ENCODE measurements at regions not wholly inside any gene's neighbourhood (a gene's known extent, or its start where the extent isn't known, plus 50 kb on each side); places are given as distances from the start of the nearest gene placed in this dataset.

GRCh38 chr6:168822376-168822775 lies 381.4 kb downstream of the SMOC2 start:
- H3K4me2 ChIP-seq, result no peak overlapping the region
- no peak for FAIRE-seq
- no peak for DNase-seq (ENCODE audit: low read depth in 1 of 2, low spot score in 1 of 2)
- ATAC-seq, result no peak
- no peak overlapping the region for H3K27ac ChIP-seq
- no peaks in the 10 kb centered on the region for H3K9me3 ChIP-seq
- WGBS (ENCODE audit: missing lambda C conversion rate), result 30% methylated on average over 3 of the region's 9 CpGs
- no peaks in the 10 kb centered on the region for H3K4me1 ChIP-seq
- H3K4me3 ChIP-seq, result no peak overlapping the region
- CTCF ChIA-PET, result no interaction called here
- no peak for TF ChIP-seq RCOR1 (IDR thresholded peaks at IDR 0.05; ENCODE audit: low read depth, low read length)
- TF ChIP-seq TP53 (CRISPR knock-in tag; IDR thresholded peaks at IDR 0.05), result no peak
- TF ChIP-seq RAD21 (conservative IDR thresholded peaks at IDR 0.05 in 1 of 2, IDR thresholded peaks at IDR 0.05 in 1 of 2), result no peak
- TF ChIP-seq FOXS1 (CRISPR knock-in tag; IDR thresholded peaks at IDR 0.05), result no peak
- TF ChIP-seq MAFK (IDR thresholded peaks at IDR 0.05; ENCODE audit: partially characterized antibody), result no peak
- no peak for TF ChIP-seq POLR2A (IDR thresholded peaks at IDR 0.05; ENCODE audit: low read length)
- TF ChIP-seq EHF (CRISPR knock-in tag; IDR thresholded peaks at IDR 0.05), result no peak
- TF ChIP-seq RARB (CRISPR knock-in tag; IDR thresholded peaks at IDR 0.05), result no peak
- TF ChIP-seq HOXB5 (CRISPR knock-in tag; IDR thresholded peaks at IDR 0.05), result no peak
- TF ChIP-seq ATOH8 (CRISPR knock-in tag; IDR thresholded peaks at IDR 0.05; ENCODE audit: low read depth), result no peak
- TF ChIP-seq HDAC2 (IDR thresholded peaks at IDR 0.05), result no peak
- no peak for TF ChIP-seq FOSL2 (IDR thresholded peaks at IDR 0.05)
- no peak for TF ChIP-seq FOSL2 (CRISPR knock-in tag; IDR thresholded peaks at IDR 0.05)
- no peak for TF ChIP-seq MAZ (IDR thresholded peaks at IDR 0.05; ENCODE audit: borderline replicate concordance, low read depth, low read length)
- POLR2A ChIA-PET, result no interaction called here

GRCh38 chr6:168819546-168819945 lies 378.6 kb downstream of the SMOC2 start:
- Histone ChIP-seq H3K9me3 (0 out of 3 replicates have a peak, but pooled peaks cover 5% of the 10 kb centered on the region), H3K27ac (no peak overlapping the region), H3K4me3 (no peak overlapping the region), H3K4me1 (no peaks in the 10 kb centered on the region), H3K4me2 (no peak overlapping the region)
- ChIA-PET CTCF (interaction anchor here (0.7 kb wide), 1 partner anchor 59 kb away, joined by 3 read pairs; no protein-coding TSS in a partner anchor), POLR2A (no interaction called here)
- FAIRE-seq, result no peak
- 29% methylated on average over 8 of the region's 8 CpGs for WGBS (ENCODE audit: missing lambda C conversion rate)
- TF ChIP-seq NFE2L2 (conservative IDR thresholded peaks at IDR 0.05; ENCODE audit: low read length), result no peak
- TF ChIP-seq KDM1A (IDR thresholded peaks at IDR 0.05; ENCODE audit: low read depth), result no peak
- no peak for TF ChIP-seq TFCP2L1 (CRISPR knock-in tag; IDR thresholded peaks at IDR 0.05)
- TF ChIP-seq RAD21 (conservative IDR thresholded peaks at IDR 0.05 in 1 of 2, IDR thresholded peaks at IDR 0.05 in 1 of 2), result no peak
- no peak for TF ChIP-seq HMGXB4 (CRISPR knock-in tag; IDR thresholded peaks at IDR 0.05; ENCODE audit: borderline replicate concordance)
- no peak for TF ChIP-seq ZC3H11A (IDR thresholded peaks at IDR 0.05)
- no peak for TF ChIP-seq HOXB5 (CRISPR knock-in tag; IDR thresholded peaks at IDR 0.05)
- TF ChIP-seq ELK1 (IDR thresholded peaks at IDR 0.05; ENCODE audit: low read depth, low read length), result no peak
- TF ChIP-seq, protein P1, sequence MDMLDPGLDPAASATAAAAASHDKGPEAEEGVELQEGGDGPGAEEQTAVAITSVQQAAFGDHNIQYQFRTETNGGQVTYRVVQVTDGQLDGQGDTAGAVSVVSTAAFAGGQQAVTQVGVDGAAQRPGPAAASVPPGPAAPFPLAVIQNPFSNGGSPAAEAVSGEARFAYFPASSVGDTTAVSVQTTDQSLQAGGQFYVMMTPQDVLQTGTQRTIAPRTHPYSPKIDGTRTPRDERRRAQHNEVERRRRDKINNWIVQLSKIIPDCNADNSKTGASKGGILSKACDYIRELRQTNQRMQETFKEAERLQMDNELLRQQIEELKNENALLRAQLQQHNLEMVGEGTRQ (IDR thresholded peaks at IDR 0.05), result no peak
- no peak for TF ChIP-seq CHD4 (IDR thresholded peaks at IDR 0.05; ENCODE audit: borderline replicate concordance)
- no peak for TF ChIP-seq NR3C1 (IDR thresholded peaks at IDR 0.05)
- no peak for TF ChIP-seq JUN (IDR thresholded peaks at IDR 0.05)
- ATAC-seq, result no peak
- no peak for DNase-seq (ENCODE audit: low read depth in 1 of 2, low spot score in 1 of 2)

Data from A549 (cell line).